NCI-H1436 (cell line): ENCODE measurements at regions not wholly inside any gene's neighbourhood (a gene's known extent, or its start where the extent isn't known, plus 50 kb on each side); places are given as distances from the start of the nearest gene placed in this dataset.

Experiments
- DNase-seq: peaks from one replicate; lab custom pipeline; 2025; lab: John Stamatoyannopoulos, UW

GRCh38 chr4:144202081-144202480 lies 61.6 kb upstream of the GYPA start:
- no peak for DNase-seq

DNA sequence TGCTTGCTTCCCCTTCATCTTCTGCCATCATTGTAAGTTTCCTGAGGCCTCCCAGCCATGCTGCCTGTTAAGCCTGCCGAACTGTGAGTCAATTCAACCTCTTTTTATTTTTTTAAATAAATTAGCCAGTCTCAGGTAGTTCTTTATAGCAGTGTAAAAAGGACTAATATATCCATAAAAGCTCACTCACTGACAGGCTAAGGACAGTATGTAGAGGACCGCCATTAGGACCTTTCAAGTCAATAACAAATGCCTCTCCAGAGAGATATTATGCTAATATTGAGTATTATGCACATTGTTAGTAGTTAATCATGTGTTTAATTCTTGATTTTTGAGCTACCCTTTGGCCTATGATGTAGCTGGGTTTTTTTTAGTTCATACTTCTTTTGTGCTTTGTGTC lies 62.6 kb upstream of the GYPA start:
- DNase-seq = no peak

DNA sequence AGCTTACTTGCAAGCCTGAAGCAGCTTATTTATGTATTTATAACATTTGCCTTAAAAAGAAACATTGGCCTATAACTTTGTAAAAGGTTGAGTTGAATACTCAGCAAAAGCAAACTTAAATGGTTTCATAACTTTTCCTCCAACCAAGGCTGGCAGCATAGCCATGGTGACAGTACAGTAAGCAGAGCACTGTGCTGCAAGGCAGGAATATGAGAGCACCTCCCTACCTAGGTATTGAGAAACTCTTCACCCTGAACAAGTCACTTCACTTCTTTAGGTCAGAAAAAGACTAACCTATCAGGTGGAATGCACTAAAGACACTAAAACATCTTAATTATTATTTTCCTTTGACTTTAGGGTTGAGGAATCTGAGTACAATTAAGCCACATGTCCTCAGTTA lies 63.9 kb upstream of the GYPA start:
- DNase-seq = no peak

- no peak for DNase-seq
Observed at GRCh38 chr4:144206711-144207110, 66.2 kb upstream of the GYPA start.

GRCh38 chr4:144208074-144208473 lies 67.6 kb upstream of the GYPA start:
- DNase-seq = no peak

DNA sequence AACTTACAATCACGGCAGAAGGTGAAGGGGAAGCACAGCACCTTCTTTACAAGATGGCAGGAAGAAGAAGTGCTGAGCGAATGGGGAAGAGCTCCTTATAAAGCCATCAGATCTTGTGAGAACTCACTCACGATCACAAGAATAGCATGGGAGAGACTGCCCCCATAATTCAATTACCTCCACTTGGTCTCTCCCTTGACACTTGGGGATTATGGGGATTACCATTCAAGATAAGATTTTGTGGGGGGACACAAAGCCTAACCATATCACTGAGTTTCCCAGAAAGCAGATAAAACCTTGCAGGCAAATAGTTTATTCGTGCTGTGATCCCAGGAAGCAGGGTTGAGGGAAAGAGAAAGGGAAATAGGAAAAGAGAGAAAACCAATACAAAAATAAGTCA lies 69.0 kb upstream of the GYPA start:
- DNase-seq = no peak

- DNase-seq = no peak
Observed at GRCh38 chr4:144213371-144213770, 72.9 kb upstream of the GYPA start.

DNA sequence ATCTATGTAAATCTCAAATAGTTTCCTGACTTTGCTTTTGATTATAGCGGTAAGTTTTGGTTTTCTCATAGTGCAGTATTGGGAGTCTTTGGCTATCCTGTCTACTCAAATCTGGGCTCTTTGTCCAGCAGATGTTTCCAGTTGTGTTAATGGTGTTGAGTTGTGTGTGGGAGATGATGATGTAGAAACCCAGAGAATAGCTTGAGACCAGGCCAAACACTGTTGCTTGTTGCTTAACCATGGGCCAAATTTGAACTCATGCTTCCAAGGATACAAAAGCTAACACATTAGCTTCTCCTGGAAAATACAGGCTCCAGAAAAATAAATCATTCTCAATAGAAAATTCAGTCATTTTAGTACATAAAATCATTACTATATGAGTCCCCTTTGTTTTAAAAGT lies 82.6 kb upstream of the GYPA start:
- DNase-seq = no peak

DNA sequence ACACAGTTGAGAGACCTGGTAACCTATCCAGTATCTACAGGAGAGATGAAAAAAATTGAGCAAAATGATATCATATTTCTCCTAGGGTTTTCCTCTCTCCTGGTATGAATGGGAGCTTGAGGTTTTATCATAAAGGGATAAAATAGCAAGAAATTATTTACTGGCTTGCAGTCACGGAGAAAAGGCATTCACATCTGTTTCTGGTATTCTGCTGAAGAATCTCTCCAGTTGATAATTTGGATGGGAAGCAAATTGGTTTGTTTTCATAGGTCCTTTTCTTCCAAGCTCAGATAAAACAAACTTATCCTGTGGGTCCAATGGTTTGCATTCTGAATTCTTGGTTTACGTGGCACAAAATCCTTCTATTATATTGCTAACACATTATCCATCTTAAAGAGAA lies 83.1 kb upstream of the GYPA start:
- DNase-seq = no peak

DNA sequence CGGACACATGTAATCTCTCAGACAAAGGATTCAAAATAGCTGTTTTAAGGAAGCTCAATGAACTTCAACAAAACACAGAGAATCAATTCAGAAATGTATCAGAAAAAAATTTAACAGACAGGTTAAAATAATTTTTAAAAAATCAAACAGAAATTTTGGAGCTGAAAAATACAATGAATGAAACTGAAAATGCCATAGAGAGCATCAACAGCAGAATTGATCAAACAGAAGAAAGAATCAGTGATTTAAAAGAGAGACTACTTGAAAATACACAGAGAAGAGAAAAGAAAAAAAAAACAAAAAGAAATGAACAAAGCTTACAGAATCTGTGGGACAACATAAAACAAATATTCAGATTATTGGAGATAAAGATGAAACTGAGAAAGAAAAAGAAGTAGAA lies 118.8 kb upstream of the GYPA start:
- no peak for DNase-seq

GRCh38 chr4:144267084-144267483 lies 126.6 kb upstream of the GYPA start:
- DNase-seq = no peak

DNA sequence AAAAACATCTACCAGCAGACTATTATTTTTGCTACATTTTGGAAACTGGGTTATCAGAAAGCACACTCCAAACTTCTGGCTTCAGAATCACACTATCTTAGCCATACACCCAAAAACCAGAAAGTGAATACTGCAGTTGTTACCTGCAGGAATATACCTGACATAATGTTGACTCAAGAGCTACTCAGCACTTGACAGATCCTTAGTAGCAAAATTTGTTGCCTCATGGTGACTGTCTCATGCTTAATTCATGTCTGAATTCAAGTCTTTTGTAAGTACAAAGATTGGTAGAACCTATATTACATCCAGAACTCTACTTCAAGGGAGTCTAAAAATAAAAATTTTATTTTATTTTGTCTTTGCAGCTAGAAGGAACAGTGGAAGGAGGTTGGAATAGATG lies 140.2 kb upstream of the GYPA start:
- no peak for DNase-seq

- no peak for DNase-seq
Observed at GRCh38 chr4:144283526-144283925, 143.0 kb upstream of the GYPA start.

- DNase-seq = no peak
Observed at GRCh38 chr4:144284026-144284425, 143.5 kb upstream of the GYPA start.

DNA sequence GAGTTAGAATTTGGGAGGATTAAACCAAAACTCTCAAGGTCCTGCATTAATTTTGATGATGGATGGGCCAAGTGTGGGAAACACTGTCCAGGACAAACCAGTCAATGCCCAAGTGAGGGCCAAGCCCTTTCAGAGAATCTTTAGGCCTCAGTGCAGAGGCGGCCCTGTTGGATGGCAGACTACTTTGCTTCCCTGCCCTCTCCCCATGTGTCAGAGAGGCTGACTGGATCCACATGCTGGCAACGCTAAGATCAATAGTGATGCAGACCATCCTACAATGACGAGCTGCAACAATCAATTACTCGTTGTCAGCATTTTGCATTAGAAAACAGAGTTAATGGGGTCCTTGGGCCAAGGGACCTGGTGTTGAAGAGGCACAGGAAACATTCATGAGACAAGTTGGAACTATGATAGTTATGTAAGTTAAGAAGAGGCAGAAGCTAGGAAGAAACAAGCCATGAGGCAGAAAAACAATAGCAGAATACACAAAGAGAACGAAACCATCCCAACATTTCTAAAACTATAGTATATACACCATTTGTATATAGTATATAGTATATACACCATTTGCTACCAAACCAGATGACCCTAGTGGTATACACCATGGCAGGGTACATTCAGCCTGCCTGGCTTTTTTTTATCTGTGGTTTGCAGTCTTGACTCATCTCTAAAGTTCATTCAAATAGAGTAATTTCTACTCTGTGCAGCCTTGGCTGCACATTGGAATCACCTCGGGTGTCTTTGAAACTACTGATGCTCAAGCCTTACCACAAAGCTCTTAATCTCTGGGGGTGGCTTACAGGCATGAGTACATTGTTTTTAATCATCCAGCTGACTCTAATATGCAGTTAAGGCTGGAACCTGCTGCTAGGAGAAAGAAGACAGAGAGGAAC lies 147.7 kb upstream of the GYPA start:
- no peak for DNase-seq

- DNase-seq = no peak
Observed at GRCh38 chr4:144289667-144290428, 149.3 kb upstream of the GYPA start.

GRCh38 chr4:144291164-144291563 lies 150.6 kb upstream of the GYPA start:
- DNase-seq = no peak

- no peak for DNase-seq
Observed at GRCh38 chr4:144294211-144294610, 153.7 kb upstream of the GYPA start.

DNA sequence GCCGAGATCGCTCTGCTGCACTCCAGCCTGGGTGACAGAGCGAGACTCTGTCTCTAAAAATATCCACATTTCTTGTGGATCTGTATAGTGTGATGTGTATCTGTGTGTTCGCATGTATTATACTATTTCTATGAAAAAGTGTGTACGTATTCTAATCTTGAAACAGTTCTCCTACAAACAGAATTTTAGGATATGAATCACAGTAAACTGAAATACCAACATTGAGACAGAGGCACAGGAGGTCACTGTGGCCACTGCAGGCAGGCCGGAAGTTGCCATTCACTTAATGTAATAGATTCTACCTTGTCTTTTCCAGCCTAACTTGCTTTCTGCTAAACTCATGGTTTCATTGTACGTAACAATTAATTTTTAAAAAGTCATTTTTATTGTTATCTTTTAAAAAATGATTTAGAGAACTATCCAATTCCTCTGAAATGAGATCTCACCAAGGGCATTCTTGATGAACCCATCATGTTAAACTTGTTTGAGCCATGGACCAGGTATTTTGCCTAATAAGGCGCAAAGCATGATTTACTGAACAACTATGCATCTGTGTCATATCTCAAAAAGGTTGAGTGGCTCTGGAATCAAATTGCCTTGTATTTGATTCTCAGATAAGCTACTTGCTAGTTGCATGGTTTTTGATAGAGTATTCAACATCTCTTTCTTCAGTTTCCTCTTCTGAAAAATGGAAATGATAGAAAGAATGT lies 154.9 kb upstream of the GYPA start:
- no peak for DNase-seq

GRCh38 chr4:144296941-144297340 lies 156.4 kb upstream of the GYPA start:
- DNase-seq = no peak

- DNase-seq = no peak
Observed at GRCh38 chr4:144298519-144298918, 158.0 kb upstream of the GYPA start.

DNA sequence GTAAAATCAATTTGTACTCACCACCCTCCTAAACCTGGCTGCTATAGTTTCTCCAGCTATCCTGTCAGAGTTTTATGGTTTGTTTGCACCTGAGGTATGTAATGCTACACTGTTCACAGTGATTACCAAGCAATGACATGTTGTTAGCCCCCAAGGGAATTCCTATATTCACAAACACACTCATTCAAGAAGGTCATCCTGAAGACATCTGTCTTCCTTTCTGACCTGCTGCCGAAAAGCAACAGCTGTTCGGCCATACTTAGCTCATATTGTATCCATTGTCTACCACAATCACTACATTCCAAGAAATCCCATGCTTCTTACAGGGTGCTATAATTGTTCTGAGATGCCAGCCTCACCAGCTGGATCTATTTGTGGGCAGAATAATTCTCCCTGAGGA lies 160.1 kb upstream of the GYPA start:
- DNase-seq = no peak
